Activated B cell treated with CpG ODN at 0.5 μM for 24 hours (primary cell): ENCODE measurements at regions not wholly inside any gene's neighbourhood (a gene's known extent, or its start where the extent isn't known, plus 50 kb on each side); places are given as distances from the start of the nearest gene placed in this dataset.

ENCODE experiments used
- ATAC-seq: fragments of 200-7000 bp; cut with Tn5 transposase; one replicate; pipeline ENCODE4 v1.10.0; 2021; ENCODE audit warnings: low read depth, mild to moderate bottlenecking, moderate library complexity
- CTCF ChIA-PET: fragments of 350-600 bp; sonication (Branson Sonifier 250); formaldehyde crosslinking; loops from one replicate; lab custom pipeline; 2021; ENCODE audit warnings: antibody characterized with exemption; lab: Charles Lee
- POLR2A ChIA-PET: fragments of 350-600 bp; sonication (Branson Sonifier 250); formaldehyde crosslinking; loops from one replicate; lab custom pipeline; 2021; ENCODE audit warnings: antibody characterized with exemption; lab: Charles Lee
- DNase-seq: peaks from one replicate; pipeline ENCODE4 v3.0.0; 2022
- H3K27ac Mint-ChIP-seq: one replicate; pipeline ENCODE4 v1.8.0; 2020; ENCODE audit warnings: mixed read lengths
- H3K27me3 Mint-ChIP-seq: one replicate; pipeline ENCODE4 v1.8.0; 2021; ENCODE audit warnings: mixed read lengths
- H3K36me3 Mint-ChIP-seq: one replicate; pipeline ENCODE4 v1.8.0; 2021; ENCODE audit warnings: low read depth, mixed read lengths
- H3K4me1 Mint-ChIP-seq: one replicate; pipeline ENCODE4 v1.8.0; 2021; ENCODE audit warnings: mixed read lengths
- H3K4me3 Mint-ChIP-seq: one replicate; pipeline ENCODE4 v1.8.0; 2020; ENCODE audit warnings: mild to moderate bottlenecking, mixed read lengths
- H3K9me3 Mint-ChIP-seq: one replicate; pipeline ENCODE4 v1.8.0; 2020; ENCODE audit warnings: mixed read lengths
- CTCF ChIP-seq: fragments of 200-600 bp; IDR thresholded peaks from one replicate; pipeline ENCODE4 v1.8.0; 2022; ENCODE audit warnings: antibody characterized with exemption, mild to moderate bottlenecking
- intact Hi-C: fragments of 100-400 bp; cut with micrococcal nuclease; formaldehyde crosslinking; loops from one replicate; pipeline ENCODE4 v1.15.1; 2024

- Mint-ChIP-seq H3K36me3 (no peaks in the 10 kb centered on the region), H3K4me1 (no peaks in the 10 kb centered on the region), H3K9me3 (no peaks in the 10 kb centered on the region), H3K27ac (no peak overlapping the region), H3K27me3 (peaks cover 4% of the 10 kb centered on the region), H3K4me3 (no peak overlapping the region)
- intact Hi-C loops: no loop called here
- no peak for ATAC-seq
- POLR2A ChIA-PET: no interaction called here
- CTCF ChIA-PET: no interaction called here
- no peak for DNase-seq
- no peak for TF ChIP-seq CTCF
These were observed 241.0 kb downstream of the DLL1 start for GRCh38 chr6:170049641-170050561.

DNA sequence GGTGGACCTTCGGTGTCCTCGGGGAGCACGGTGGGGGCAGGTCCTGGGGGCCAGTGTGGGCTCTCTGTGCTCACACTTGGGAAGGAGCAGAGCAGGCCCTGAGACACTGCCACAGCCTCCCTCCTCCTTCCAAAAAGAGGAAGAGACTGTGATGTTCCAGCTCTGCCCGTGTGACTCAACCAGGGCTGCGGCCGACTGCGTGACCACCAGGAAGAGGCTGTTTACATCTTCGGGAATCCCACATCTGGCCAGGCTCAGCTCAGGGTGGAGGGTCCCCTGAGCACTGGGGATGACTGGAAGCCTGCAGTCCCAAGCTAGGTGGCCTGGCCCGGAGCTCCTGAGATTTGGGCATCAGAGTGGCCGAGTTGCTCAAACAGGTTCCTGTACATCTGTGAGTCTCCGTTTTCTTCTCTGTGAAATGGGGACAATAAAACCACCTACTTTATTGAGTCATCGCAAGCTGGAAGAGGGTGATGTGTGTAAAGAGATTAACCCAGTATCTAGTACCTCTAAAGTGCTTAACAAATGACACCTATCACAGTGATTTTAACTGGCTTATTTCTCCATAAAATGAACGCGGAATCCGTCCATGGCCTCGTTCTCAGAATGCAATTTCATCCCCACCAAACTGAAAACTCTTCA, 242.1 kb downstream of the DLL1 start:
- DNase-seq (no peak), ATAC-seq (no peak)
- H3K9me3 Mint-ChIP-seq: no peaks in the 10 kb centered on the region
- no peaks in the 10 kb centered on the region for H3K36me3 Mint-ChIP-seq
- intact Hi-C loops: no loop called here
- TF ChIP-seq CTCF: no peak
- no peaks in the 10 kb centered on the region for H3K4me1 Mint-ChIP-seq
- ChIA-PET POLR2A (no interaction called here), CTCF (no interaction called here)
- H3K27ac Mint-ChIP-seq: no peak overlapping the region
- no peak overlapping the region for H3K4me3 Mint-ChIP-seq
- H3K27me3 Mint-ChIP-seq: peaks cover 4% of the 10 kb centered on the region

- CTCF ChIA-PET: no interaction called here
- H3K27me3 Mint-ChIP-seq: peaks cover 4% of the 10 kb centered on the region
- TF ChIP-seq CTCF: no peak
- DNase-seq (no peak), ATAC-seq (no peak)
- POLR2A ChIA-PET: no interaction called here
- H3K36me3 Mint-ChIP-seq: no peaks in the 10 kb centered on the region
- no peaks in the 10 kb centered on the region for H3K4me1 Mint-ChIP-seq
- H3K27ac Mint-ChIP-seq: no peak overlapping the region
- intact Hi-C loops: no loop called here
- no peaks in the 10 kb centered on the region for H3K9me3 Mint-ChIP-seq
- H3K4me3 Mint-ChIP-seq: no peak overlapping the region
These were observed 243.1 kb downstream of the DLL1 start for GRCh38 chr6:170047823-170048222.

DNA sequence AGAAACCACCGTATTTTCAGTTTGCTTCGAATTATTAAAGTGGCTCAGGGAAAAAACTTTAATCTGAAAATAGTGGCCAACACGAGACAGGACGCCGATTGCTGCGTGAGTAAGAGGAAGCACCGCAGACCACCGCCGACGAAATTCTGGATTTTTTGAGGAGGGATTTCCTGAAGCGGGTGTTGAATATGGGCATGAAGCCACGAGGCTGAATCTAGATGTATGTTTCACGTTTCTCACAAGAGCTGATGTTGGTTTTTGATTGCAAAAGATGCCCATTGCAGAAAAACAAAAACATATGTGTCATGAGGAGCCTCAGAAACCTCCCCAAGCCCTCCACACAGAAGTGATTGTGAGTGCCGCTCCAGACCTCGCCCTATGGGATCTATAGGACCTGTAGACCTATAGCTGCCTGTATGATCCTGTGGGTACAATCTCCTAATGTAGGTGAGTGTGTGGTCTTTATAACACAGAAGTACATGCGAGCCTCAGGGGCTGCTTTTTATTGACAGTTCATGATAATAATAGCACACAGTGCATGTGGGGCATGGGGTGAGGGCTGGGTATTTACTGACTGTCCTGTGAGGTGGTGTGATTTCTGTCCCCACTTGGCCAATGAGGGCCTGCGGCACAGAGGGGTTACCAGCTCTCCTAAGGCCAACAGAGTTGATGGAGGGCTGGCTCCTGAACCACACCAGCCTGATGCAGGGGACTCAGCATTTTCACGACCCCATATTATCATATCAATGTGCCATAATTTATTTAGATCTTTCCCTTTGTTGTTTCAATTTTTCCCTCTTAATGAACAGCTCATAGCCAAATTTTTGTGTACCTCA, 243.9 kb downstream of the DLL1 start:
- peaks cover 4% of the 10 kb centered on the region for H3K27me3 Mint-ChIP-seq
- DNase-seq (no peak), ATAC-seq (no peak)
- H3K4me3 Mint-ChIP-seq: no peak overlapping the region
- no peaks in the 10 kb centered on the region for H3K36me3 Mint-ChIP-seq
- no peak for TF ChIP-seq CTCF
- no peak overlapping the region for H3K27ac Mint-ChIP-seq
- no peaks in the 10 kb centered on the region for H3K9me3 Mint-ChIP-seq
- POLR2A ChIA-PET: no interaction called here
- CTCF ChIA-PET: no interaction called here
- intact Hi-C loops: no loop called here
- H3K4me1 Mint-ChIP-seq: no peaks in the 10 kb centered on the region
